ENCODE measurements at regions not wholly inside any gene's neighbourhood (a gene's known extent, or its start where the extent isn't known, plus 50 kb on each side); places are given as distances from the start of the nearest gene placed in this dataset.

DNA sequence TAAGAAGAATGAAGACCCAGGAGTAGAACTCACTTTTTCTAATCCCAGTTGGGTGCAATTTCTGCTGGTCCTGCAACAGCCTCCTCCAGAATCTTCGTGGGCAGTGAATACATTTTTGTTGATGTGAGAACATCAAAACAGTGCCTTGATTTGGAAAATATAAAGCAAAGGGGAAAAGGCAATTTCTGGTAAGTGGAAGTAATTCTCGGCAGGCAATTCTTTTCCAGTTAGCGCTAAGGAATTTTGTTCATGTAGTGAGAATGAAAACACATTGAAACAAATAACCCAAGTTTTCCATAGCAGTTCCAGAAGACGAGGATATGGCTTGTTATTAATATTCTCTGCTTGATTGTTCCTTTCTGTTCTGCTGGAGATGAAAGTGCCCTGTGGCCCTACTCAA is 178.7 kb downstream of the SPATA31D1 start:
- H3K9me3 ChIP-seq (ENCODE audit: low read depth): no peaks in the 10 kb centered on the region
- H3K79me2 ChIP-seq (ENCODE audit: low read depth): no peaks in the 10 kb centered on the region
- Mint-ChIP-seq H3K4me1 (peaks cover 22% of the 10 kb centered on the region), H3K27me3 (ENCODE audit: insufficient read depth, low read depth) (peaks cover 2% of the 10 kb centered on the region), H3K27ac (no peak overlapping the region), H3K9me3 (peaks cover 2% of the 10 kb centered on the region), H3K4me3 (no peak overlapping the region), H3K36me3 (no peaks in the 10 kb centered on the region)
- no peak for DNase-seq (ENCODE audit: low spot score)
- H3K4me1 ChIP-seq: peaks cover 15% of the 10 kb centered on the region
- no peak overlapping the region for H3K9ac ChIP-seq
- H3K36me3 ChIP-seq: no peaks in the 10 kb centered on the region
- no peak overlapping the region for H3K4me2 ChIP-seq
- H3K4me3 ChIP-seq: no peak overlapping the region
- H3K27me3 ChIP-seq: no peaks in the 10 kb centered on the region
- H3K27ac ChIP-seq: no peak overlapping the region
- H4K20me1 ChIP-seq (ENCODE audit: low read depth): no peaks in the 10 kb centered on the region
- no peaks in the 10 kb centered on the region for H3F3A ChIP-seq (ENCODE audit: low read depth)
- TF ChIP-seq EZH2 (IDR thresholded peaks at IDR 0.05) (no peak), CTCF (IDR thresholded peaks at IDR 0.05) (no peak), EZH2phosphoT487 (IDR thresholded peaks at IDR 0.05) (no peak)
- no peak overlapping the region for H2AFZ ChIP-seq (replicated peaks)

DNA sequence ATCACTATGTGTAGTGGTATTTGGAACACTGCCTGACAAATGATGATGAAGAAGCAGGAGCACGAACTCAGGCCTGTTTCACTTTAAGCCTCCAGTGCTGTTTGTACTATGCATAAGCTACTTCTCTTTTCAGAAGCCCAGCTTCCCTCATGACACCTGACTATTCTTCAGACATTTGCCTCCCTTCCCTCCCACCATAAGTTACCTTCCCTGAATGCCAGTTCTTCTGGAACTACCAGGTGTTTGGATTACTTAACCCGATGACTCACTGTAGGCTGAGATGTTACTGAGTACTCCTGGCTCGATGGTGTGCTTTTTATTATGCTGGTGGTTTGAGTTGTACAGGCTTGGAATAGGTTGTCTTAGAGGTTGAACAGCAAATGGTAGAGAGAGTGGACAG is 180.0 kb downstream of the SPATA31D1 start:
- Histone ChIP-seq H3F3A (ENCODE audit: low read depth) (no peaks in the 10 kb centered on the region), H3K9ac (no peak overlapping the region), H3K4me3 (no peak overlapping the region), H3K27ac (no peak overlapping the region), H2AFZ (replicated peaks) (peak overlapping the region; percentile 48), H3K79me2 (ENCODE audit: low read depth) (no peaks in the 10 kb centered on the region), H3K36me3 (no peaks in the 10 kb centered on the region), H3K9me3 (ENCODE audit: low read depth) (no peaks in the 10 kb centered on the region), H4K20me1 (ENCODE audit: low read depth) (no peaks in the 10 kb centered on the region), H3K4me1 (peaks cover 15% of the 10 kb centered on the region), H3K27me3 (no peaks in the 10 kb centered on the region), H3K4me2 (no peak overlapping the region)
- Mint-ChIP-seq H3K4me1 (peaks cover 22% of the 10 kb centered on the region), H3K4me3 (no peak overlapping the region), H3K9me3 (peaks cover 2% of the 10 kb centered on the region), H3K27ac (no peak overlapping the region), H3K36me3 (no peaks in the 10 kb centered on the region), H3K27me3 (ENCODE audit: insufficient read depth, low read depth) (peaks cover 2% of the 10 kb centered on the region)
- TF ChIP-seq CTCF (IDR thresholded peaks at IDR 0.05) (no peak), EZH2 (IDR thresholded peaks at IDR 0.05) (no peak), EZH2phosphoT487 (IDR thresholded peaks at IDR 0.05) (no peak)
- no peak for DNase-seq (ENCODE audit: low spot score)

DNA sequence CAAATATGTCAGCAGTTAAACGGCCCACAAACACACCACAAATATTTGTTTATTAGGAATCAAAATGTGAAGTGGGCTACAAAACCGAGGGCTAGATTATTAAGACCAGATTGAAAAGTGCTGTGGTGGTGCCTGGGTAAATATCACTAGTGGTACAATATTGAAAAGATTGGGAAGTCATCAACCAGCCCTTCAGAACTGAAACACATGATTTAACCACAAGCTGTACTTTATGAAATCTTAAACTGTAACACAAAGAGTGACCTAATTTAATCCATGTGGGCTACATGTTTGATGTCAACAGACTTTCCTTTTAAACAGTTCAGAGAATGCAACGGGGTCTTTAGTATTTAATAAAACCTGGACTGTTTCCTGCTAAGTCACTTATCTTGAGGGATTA is 182.3 kb downstream of the SPATA31D1 start:
- Histone ChIP-seq H2AFZ (replicated peaks) (no peak overlapping the region), H3K9me3 (ENCODE audit: low read depth) (no peaks in the 10 kb centered on the region), H3K9ac (no peak overlapping the region), H3K79me2 (ENCODE audit: low read depth) (no peaks in the 10 kb centered on the region), H3K4me3 (no peak overlapping the region), H3K4me1 (peaks cover 15% of the 10 kb centered on the region), H3F3A (ENCODE audit: low read depth) (no peaks in the 10 kb centered on the region), H4K20me1 (ENCODE audit: low read depth) (no peaks in the 10 kb centered on the region), H3K27me3 (no peaks in the 10 kb centered on the region), H3K27ac (no peak overlapping the region), H3K36me3 (no peaks in the 10 kb centered on the region), H3K4me2 (no peak overlapping the region)
- no peak overlapping the region for H3K4me3 Mint-ChIP-seq
- no peak for DNase-seq (ENCODE audit: low spot score)
- peaks cover 22% of the 10 kb centered on the region for H3K4me1 Mint-ChIP-seq
- no peak overlapping the region for H3K27ac Mint-ChIP-seq
- peaks cover 2% of the 10 kb centered on the region for H3K27me3 Mint-ChIP-seq (ENCODE audit: insufficient read depth, low read depth)
- H3K36me3 Mint-ChIP-seq: no peaks in the 10 kb centered on the region
- peaks cover 3% of the 10 kb centered on the region for H3K9me3 Mint-ChIP-seq
- no peak for TF ChIP-seq CTCF (IDR thresholded peaks at IDR 0.05)
- TF ChIP-seq EZH2 (IDR thresholded peaks at IDR 0.05): no peak
- TF ChIP-seq EZH2phosphoT487 (IDR thresholded peaks at IDR 0.05): no peak
